Stimulated activated CD4-positive, alpha-beta T cell treated with anti-CD3 and anti-CD28 coated beads, TNF-alpha, amount 100 ng/mL, for 4 hours (primary cell): ENCODE measurements at regions not wholly inside any gene's neighbourhood (a gene's known extent, or its start where the extent isn't known, plus 50 kb on each side); places are given as distances from the start of the nearest gene placed in this dataset.
"Not testable (repeated sequence)": the region's sequence is repeated elsewhere in the genome, so short reads cannot be mapped to it uniquely, and the experiment has no call there.

ENCODE experiments used
- DNase-seq, 3 experiments: peaks; one replicate each; pipeline ENCODE4 v3.0.0-alpha.2; 2020; ENCODE audit warnings: low read depth in 3 of 3

DNA sequence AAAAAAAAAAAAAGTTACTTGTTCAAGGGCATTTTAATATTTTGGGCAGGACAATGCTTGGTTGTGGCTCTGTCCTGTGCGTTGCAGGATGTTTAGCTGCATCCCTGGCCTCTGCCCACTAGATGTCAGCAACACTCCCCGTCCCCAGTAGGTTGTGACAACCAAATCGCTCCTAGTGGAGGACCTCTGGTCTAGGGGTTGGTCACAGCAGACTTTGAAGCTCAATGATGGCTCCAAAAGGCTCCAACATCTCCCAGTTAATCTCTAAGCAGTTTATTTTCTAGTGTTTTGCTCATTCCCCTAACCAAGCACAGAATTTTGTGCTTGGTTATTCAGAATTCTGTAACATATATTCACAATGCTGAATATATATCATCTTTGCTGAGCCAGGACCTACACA, 67.0 kb downstream of the CHRNA1 start:
- peak; percentile 23 to 30 (median 27) for DNase-seq

- no peak for DNase-seq
Measured at GRCh38 chr2:174694920-174695319, 69.4 kb downstream of the CHRNA1 start.

- no peak for DNase-seq
Measured at GRCh38 chr2:174694196-174694878, 69.9 kb downstream of the CHRNA1 start.

DNA sequence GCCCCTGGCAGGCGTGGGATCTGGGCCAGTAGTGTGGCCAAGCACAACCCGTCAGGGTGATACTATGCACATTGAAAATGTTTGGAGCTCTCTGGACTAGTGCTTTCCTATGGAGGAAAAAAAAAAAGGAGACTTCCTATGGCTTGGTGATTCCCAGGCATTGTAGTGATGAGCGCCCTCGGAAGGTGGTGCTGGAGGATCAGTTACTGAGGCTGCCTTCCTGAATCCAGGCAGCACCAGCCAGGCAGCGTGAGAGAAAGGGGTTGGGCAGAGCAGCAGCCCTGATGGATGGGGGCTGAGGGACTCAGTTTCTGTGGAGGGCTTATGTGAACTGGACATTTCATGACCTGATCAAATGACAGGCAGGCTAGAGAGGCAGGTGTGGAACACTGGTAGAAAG, 70.9 kb downstream of the CHRNA1 start:
- DNase-seq, result no peak

- no peak for DNase-seq
Measured at GRCh38 chr2:174692256-174692919, 71.9 kb downstream of the CHRNA1 start.

DNA sequence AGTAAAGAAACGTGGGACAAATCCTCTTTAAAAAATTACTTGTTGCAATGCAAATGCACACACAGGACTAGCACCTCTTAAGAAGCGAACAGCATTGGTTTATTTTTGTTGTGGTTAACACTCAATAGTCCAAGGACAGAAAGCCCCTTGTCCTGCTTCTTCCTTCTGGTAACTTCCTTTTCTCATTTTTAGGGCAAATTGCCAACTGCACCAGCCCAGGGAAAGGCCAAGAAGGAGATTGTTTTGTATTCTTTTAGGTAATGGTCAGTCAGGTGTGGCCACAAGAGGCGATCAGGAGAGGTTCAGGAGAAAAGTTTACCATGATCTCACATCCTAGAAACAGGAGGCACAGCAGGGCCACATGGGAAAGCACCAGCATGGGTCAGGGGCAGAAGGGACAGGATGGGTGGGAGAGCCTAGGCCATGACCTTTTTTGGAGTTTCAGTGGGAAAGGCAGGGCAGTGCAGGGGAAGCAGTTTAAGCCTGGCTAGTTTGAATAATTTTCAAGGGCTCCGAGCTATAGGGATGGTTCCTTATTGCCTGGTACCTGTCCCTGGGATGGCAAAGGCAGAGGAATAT, 73.0 kb downstream of the CHRNA1 start:
- no peak for DNase-seq

DNA sequence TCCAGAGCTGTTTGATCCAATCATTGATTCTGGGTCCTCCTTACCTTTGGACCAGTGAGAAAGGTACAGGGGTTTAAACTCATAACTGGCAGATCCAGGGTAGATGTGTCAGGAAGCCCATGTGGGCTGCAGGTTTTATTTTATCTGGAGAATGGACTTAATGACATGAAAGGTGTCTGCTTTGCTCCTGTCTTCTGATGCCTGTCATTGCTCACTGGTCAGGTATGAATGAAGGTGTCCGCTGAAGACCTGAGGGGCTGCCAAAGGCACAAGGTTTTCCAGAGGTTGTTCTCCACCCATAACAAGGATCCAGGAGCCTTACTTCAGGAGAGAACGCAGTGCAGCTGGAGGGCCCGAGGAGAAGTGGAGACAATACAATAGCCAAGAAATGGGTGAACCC, 74.2 kb downstream of the CHRNA1 start:
- DNase-seq, result no peak

GRCh38 chr2:174688079-174688478, 76.2 kb downstream of the CHRNA1 start:
- DNase-seq, result no peak

DNA sequence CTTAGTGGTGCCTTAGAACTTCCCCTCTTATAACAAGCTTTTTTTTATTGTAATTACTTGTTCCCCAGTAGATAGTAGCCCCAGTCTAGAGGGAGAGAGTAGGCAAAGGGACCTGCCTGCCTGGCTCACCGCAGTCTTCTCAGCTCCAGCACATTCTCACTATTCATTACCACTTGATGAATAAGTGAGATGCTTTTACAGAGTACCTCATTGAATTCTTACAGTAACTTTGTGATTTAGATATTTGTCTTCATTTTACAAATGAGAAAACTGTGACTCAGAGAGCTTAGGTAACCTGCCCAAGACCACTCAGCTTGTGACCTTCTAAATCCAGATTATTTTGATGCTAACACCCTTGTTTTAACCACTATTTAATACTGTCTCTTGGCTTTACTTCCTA, 77.8 kb downstream of the CHRNA1 start:
- DNase-seq, result no peak

DNA sequence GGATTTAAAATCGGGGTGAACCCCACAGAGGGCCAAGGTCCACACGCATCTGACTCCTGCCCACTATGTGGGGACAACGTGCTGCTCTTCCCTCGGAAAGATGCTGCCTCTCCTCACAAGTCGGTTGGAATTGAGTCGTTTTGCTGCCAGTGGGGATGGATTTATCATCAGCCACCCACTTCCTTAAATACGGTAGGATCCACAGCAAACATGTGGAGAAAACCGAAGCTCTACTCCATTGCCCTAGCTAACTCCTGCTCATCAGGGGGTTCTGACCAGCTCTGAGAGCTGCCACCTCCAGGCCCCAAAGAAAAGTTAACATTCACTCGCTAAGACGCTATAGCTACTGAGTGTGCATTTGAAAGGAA, 80.9 kb downstream of the CHRNA1 start:
- DNase-seq, result no peak

GRCh38 chr2:174682578-174683391, 81.5 kb downstream of the CHRNA1 start:
- DNase-seq, result peak; percentile 28 to 51 (median 36)

GRCh38 chr2:174682007-174682577, 82.2 kb downstream of the CHRNA1 start:
- DNase-seq, result peak in 2 of 3 experiments; percentile 5 to 35

- DNase-seq, result no peak
Measured at GRCh38 chr2:174681099-174682006, 82.9 kb downstream of the CHRNA1 start.

DNA sequence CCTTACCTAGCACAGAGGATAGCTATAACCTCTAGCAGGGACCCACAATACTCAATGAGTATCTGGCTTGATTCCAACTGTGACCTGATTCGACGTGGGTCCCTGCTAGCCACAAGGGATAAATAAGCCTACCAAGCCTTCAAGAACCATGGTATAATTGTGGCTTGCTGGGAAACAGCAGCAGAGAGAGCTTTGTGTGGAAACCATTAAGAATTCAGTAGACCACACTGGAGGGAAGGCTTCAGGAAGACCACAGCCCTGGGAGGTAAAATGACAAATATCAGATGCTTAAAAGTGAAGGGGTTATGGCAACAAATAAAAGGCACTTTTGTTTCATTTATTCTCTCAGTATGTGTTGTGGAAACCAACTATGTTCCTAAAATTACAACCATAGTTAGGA, 82.6 kb upstream of the WIPF1 start:
- DNase-seq, result no peak

- no peak for DNase-seq
Measured at GRCh38 chr2:174678395-174678794, 80.8 kb upstream of the WIPF1 start.

DNA sequence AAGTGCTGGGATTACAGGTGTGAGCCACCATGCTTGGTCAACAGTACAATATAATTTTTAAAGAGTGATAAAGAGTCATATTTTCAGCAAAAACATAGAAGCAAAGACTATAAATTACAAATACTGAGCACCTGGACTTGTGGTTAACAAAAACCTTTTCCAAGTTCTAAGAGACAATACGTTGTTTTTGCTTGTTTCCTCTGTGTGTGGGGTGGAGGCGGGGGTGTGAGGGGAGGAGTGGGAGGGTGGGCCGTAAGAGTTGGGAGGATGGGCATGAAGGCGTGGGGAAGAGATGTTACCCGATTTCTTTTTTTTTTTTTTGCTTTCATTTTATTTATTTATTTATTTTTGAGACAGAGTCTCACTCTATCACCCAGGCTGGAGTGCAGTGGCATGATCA, 78.0 kb upstream of the WIPF1 start:
- DNase-seq, result peak in 1 of 3 experiments; percentile 19

DNA sequence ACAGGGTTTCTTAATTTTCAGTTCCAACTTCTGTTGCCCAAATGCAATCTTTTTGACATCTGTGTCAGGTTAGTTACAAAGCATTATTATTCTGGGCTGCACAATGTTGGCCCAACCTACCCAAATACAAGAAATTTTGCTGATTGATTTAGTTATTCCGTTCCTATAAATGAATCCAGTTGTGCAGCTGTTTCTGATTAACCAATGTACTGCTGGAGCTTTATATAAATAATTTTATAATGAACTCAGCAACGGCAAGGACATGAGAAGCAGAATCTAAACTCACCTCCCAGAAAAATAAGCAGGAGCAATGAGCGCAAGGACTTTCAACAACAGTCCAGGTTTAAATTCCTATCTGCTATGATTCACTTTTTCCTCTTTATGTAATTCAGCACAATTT, 76.3 kb upstream of the WIPF1 start:
- DNase-seq, result no peak

DNA sequence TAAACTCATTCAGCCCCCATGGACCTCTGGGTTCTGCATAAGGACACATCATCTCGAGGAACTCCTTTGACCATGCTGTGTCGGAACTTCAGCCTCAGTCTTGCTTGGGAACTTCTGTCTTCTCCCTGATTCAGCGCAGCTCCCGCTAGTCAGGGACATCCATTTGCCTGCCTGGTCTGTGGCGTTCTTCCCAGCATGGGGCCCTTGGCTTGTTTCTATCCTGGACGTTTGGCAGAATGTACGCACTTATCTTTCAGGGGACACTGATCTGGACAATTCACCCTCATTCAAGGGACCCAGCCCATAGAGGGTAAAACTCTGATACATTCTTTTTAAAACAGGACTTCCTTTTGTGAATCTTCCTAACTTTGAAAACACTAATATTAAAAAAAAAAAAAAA, 75.8 kb upstream of the WIPF1 start:
- DNase-seq, result no peak

GRCh38 chr2:174671532-174671931, 73.9 kb upstream of the WIPF1 start:
- DNase-seq, result not testable (repeated sequence)

DNA sequence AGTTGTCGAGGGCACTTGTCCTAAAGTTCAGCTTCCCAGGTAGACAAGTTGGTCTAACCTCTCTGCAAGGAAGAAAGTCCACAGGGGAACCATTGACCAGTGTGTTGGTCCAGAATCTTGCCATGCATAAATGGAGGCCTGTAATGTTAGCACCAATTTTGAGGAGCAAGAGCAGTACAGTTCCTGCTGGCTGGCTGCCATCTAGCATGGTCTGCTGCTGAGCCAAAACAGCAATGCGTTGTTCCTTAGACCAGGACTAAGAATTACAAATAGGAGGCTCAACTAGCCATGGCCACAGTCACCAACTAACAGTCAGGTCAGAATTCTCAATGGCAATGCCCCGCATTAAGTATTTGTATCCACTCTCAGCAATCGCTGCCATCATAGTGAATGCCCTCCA, 72.8 kb upstream of the WIPF1 start:
- DNase-seq, result no peak

GRCh38 chr2:174669336-174669735, 71.7 kb upstream of the WIPF1 start:
- no peak for DNase-seq
